HG03520 (cell line): ENCODE measurements at regions not wholly inside any gene's neighbourhood (a gene's known extent, or its start where the extent isn't known, plus 50 kb on each side); places are given as distances from the start of the nearest gene placed in this dataset.

Experiments
- ATAC-seq: cut with Tn5 transposase; IDR thresholded peaks from one replicate; pipeline ENCODE4 v1.9.1; 2021; ENCODE audit warnings: mild to moderate bottlenecking, moderate library complexity; ENCODE audit not compliant: unreplicated experiment

- no peak for ATAC-seq
These were observed 59.6 kb upstream of the PPP2R2D start for GRCh38 chr10:131841131-131841660.

GRCh38 chr10:131841661-131842139 lies 59.1 kb upstream of the PPP2R2D start:
- ATAC-seq: no peak

- ATAC-seq: no peak
These were observed 58.3 kb upstream of the PPP2R2D start for GRCh38 chr10:131842351-131843088.

- no peak for ATAC-seq
These were observed 57.7 kb upstream of the PPP2R2D start for GRCh38 chr10:131843089-131843595.

GRCh38 chr10:131843881-131844284 lies 56.9 kb upstream of the PPP2R2D start:
- no peak for ATAC-seq

- ATAC-seq: no peak
These were observed 56.2 kb upstream of the PPP2R2D start for GRCh38 chr10:131844529-131845084.

- ATAC-seq: no peak
These were observed 55.1 kb upstream of the PPP2R2D start for GRCh38 chr10:131845505-131846239.

GRCh38 chr10:131846240-131847101 lies 54.3 kb upstream of the PPP2R2D start:
- no peak for ATAC-seq

- no peak for ATAC-seq
These were observed 53.5 kb upstream of the PPP2R2D start for GRCh38 chr10:131847241-131847783.

GRCh38 chr10:131848296-131848695 lies 52.5 kb upstream of the PPP2R2D start:
- no peak for ATAC-seq

GRCh38 chr10:131848741-131849590 lies 51.8 kb upstream of the PPP2R2D start:
- no peak for ATAC-seq

GRCh38 chr10:131849591-131850382 lies 51.0 kb upstream of the PPP2R2D start:
- ATAC-seq: no peak

- no peak for ATAC-seq
These were observed 50.4 kb upstream of the PPP2R2D start for GRCh38 chr10:131850383-131850870.
